Stimulated activated CD8-positive, alpha-beta memory T cell treated with anti-CD3 and anti-CD28 coated beads, Interleukin-2, amount 100 ng/mL, for 1 hour (primary cell): ENCODE measurements at regions not wholly inside any gene's neighbourhood (a gene's known extent, or its start where the extent isn't known, plus 50 kb on each side); places are given as distances from the start of the nearest gene placed in this dataset.
"Not testable (repeated sequence)": the region's sequence is repeated elsewhere in the genome, so short reads cannot be mapped to it uniquely, and the experiment has no call there.

ENCODE experiments used
- DNase-seq, 2 donors: peaks; one replicate each; pipeline ENCODE4 v3.0.0-alpha.2; 2020; ENCODE audit warnings: low read depth in 2 of 2

DNA sequence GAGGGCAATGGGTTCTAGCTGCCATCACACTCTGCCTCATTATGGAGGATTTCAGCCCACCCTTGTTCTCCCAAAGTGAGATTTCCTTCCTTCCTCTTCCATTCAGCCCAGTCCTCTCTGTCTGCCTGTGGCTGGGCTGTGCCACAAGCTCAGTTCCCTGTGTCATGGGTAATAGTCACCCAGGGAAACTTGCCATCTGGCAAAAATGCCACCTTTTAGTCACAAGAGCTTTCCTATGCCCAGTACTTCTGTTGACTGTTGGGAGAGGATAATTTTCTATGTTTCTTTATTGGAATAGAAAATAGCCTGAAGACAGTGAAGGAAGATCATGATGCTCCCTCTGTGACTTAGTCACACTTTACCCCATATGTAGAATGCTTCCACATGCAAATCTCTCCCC, 71.4 kb downstream of the TLR4 start:
- DNase-seq: no peak

GRCh38 chr9:117777823-117778222, 73.6 kb downstream of the TLR4 start:
- DNase-seq: no peak

GRCh38 chr9:117779760-117780159, 75.6 kb downstream of the TLR4 start:
- no peak for DNase-seq

GRCh38 chr9:117782931-117783788, 79.0 kb downstream of the TLR4 start:
- DNase-seq: peak; percentile 10 to 19

GRCh38 chr9:117783828-117784227, 79.6 kb downstream of the TLR4 start:
- no peak for DNase-seq

DNA sequence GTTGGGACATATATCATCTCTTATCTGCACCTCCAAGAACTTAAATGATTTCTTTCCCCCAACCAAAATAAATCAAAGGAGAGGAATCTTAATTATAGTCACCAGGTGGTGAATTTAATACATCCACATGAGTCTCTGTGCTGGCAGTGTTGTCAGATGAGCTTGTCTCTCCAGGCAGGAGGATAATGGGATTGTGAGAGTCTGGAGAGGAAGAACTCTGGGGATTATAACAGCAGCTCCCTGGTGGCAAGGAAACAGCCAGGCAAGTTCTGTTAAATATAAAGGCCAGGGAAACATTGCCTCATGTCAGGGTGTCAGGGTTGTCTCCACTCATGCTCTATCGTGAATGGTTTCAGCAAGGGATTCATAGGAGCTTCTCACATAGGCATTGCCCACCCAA, 80.8 kb downstream of the TLR4 start:
- DNase-seq: no peak

GRCh38 chr9:117787746-117788145, 83.5 kb downstream of the TLR4 start:
- no peak for DNase-seq

GRCh38 chr9:117795271-117795670, 91.1 kb downstream of the TLR4 start:
- no peak for DNase-seq

- DNase-seq: no peak
These were observed 92.5 kb downstream of the TLR4 start for GRCh38 chr9:117796681-117797080.

GRCh38 chr9:117800389-117800788, 96.2 kb downstream of the TLR4 start:
- no peak for DNase-seq

DNA sequence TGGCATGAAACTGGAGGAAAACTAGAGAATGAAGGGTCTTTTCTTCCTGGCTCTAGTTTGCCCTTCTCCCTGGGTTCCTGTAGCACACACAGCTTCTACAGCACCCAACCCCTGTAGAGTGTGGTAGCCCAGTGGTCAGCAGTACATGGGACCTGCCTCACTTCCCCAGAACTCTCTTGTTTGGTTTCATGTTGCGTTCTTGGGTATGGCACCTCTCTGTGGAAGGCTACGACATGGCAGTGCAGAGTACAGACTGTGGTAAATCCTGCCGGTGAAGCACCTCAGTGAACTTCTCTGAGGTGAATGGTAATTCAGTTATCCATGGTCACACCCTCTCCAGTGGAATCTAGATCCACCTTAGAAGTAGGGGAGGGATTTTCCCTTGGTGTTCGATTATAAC, 105.5 kb downstream of the TLR4 start:
- no peak for DNase-seq

- no peak for DNase-seq
These were observed 111.1 kb downstream of the TLR4 start for GRCh38 chr9:117815315-117815714.

DNA sequence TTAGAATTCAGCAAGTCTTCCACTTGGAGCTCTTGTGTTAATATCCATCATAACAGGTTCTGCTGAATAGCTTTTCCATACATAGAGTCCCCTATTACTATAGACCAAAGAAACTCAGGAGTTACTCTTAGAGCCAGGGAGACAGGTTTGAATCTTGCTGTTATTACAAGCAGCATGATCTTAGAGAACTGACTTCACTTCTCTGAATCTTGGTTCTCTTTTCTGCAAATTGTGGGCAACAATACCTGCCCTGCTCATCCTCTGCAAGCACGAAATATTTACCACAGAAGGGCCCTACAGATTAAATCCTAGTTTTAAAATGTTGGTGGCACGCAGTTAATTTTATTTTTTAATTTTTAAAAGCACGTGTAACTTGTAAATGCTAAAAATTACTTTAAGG, 111.7 kb downstream of the TLR4 start:
- no peak for DNase-seq

DNA sequence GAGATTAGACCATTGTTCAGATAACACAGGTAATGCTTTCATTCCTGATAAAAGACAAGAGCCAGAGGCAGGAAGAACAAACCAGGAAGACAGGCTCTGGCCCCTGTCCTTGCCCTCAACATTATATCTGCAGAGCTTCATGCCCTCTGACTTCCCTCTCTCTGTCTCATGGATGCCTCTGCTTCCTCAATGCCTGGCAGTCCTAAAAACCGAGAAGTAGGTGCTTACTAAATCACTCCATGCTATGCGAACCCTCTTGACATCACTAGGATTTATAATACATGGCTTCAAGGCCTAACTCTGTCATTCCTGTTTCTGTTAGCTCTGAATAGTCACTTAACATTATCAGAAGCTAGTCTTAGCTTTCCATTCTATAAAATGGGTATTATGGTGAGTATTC, 117.8 kb downstream of the TLR4 start:
- no peak for DNase-seq

DNA sequence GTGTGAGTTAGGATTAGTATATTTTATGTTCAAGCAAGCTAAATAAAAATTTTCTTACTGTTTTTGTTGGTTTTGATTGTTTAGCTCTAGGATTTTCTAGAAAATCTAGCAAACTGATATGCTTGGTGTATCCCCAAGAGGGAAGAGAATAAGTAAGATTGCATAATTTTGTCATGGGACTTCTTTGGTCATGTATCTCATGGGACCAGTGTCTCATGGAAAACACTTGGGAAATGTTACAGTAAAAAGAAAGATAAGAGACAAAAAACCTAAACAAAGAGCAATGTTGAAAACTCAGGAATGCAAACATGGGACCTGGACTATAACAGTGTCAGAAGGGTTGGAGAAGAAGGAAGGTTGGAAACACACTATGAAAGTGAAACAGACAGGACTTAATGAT, 119.4 kb downstream of the TLR4 start:
- DNase-seq: no peak

- peak; percentile 2 to 6 for DNase-seq
These were observed 121.6 kb downstream of the TLR4 start for GRCh38 chr9:117825609-117826347.

DNA sequence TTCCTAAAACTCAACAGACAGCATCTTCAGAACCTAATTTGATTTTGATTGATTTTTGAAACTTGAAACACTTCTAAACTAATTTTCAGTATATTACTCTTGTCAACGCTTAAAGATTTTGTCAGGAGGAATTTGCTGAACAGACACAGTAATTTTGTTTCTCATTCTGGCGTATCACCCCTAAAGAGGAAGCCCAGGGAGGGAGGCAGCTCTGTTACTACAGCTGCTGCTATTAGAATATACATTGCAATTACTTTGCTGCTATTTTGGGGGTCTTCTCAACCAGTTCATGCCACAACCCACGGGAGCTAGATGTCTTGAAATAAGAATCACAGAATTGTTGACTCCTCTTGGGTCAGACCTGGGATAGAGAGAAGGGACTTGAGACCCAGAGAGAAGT, 122.6 kb downstream of the TLR4 start:
- no peak for DNase-seq

DNA sequence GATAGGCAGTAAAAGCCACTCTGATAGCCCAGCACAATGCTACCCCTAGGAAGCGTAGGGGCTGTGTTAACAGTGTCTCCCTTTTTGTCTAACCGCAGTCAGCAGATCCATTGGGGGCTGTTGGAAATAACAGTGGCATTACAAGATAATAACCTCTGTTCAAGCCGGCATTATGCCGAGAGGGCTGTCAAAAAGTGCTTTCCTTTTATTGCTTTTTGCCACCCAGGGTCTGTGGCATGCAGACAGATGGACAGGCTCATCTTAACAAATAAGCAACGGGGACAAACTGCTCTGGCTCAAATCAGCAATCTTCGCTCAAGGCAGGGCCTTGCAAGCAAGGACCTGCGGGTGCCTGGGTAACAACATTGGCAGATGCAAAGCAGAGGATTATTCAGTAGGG, 123.3 kb downstream of the TLR4 start:
- no peak for DNase-seq

- DNase-seq: no peak
These were observed 124.3 kb downstream of the TLR4 start for GRCh38 chr9:117828466-117828865.

GRCh38 chr9:117835798-117836197, 131.6 kb downstream of the TLR4 start:
- DNase-seq: no peak

GRCh38 chr9:117839862-117840261, 135.7 kb downstream of the TLR4 start:
- no peak for DNase-seq

- DNase-seq: not testable (repeated sequence)
These were observed 147.7 kb downstream of the TLR4 start for GRCh38 chr9:117851836-117852461.

DNA sequence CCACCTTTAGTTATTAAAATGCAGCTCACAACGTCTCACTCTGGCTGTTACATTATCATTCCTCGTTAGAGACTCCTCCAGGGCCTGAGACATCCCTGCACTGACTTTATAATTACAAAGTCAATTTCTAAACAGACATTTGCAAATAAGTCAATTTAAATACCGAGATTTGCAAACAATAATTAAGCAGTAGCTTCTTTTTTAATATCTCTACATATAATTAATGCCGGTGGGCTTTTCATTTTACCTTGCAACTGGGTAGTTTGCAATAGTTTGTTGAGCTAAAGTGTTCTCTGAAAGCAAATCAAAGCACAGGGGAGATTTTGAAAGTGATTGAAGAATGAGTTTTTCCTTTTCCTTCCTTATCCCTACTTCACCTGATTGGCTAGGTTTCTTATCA, 154.4 kb downstream of the TLR4 start:
- DNase-seq: no peak
